Psoas muscle (tissue), 7 donors: ENCODE measurements at regions not wholly inside any gene's neighbourhood (a gene's known extent, or its start where the extent isn't known, plus 50 kb on each side); places are given as distances from the start of the nearest gene placed in this dataset.
A peak's percentile ranks its signal among the peaks of the same experiment; 100 is the strongest.

Source experiments
- ATAC-seq, 4 donors: fragments of 200-7000 bp; cut with Tn5 transposase; one replicate each; pipeline ENCODE4 v1.9.1; 2020; ENCODE audit warnings: moderate library complexity in 3 of 4, mild to moderate bottlenecking in 2 of 4
- DNase-seq, 2 donors: peaks; one replicate each; pipeline ENCODE4 v3.0.0-alpha.2; 2020
- H3K27ac ChIP-seq: fragments of 200-600 bp; one replicate; pipeline ENCODE4 v1.8.0; 2022
- H3K27me3 ChIP-seq, 3 donors: fragments of 200-600 bp in 1 of 3; one replicate each; pipeline versions ENCODE4 v1.6.1 to v1.8.0; 2013 to 2022; ENCODE audit warnings: low read length in 2 of 3, mild to moderate bottlenecking in 2 of 3, moderate library complexity in 1 of 3; ENCODE audit not compliant: insufficient read depth in 3 of 3
- H3K36me3 ChIP-seq, 2 donors: fragments of 200-600 bp in 1 of 2; one replicate each; pipeline versions ENCODE4 v1.6.1 to v1.8.0; 2013 to 2022; ENCODE audit warnings: low read depth in 1 of 2, mild to moderate bottlenecking in 1 of 2, moderate library complexity in 1 of 2; ENCODE audit not compliant: insufficient read depth in 1 of 2
- H3K4me1 ChIP-seq: fragments of 200-600 bp; one replicate; pipeline ENCODE4 v1.8.0; 2022
- H3K4me3 ChIP-seq: fragments of 200-600 bp; one replicate; pipeline ENCODE4 v1.8.0; 2022; ENCODE audit warnings: mild to moderate bottlenecking
- H3K9me3 ChIP-seq: fragments of 200-600 bp; one replicate; pipeline ENCODE4 v1.8.0; 2022
- WGBS, 3 donors: extraction: QIAGEN DNeasy Blood & Tissue Kit; methylation state at CpG; one replicate each; pipeline versions ENCODE4 v1.1.6 to v1.1.7; 2013; 5-methylcytosine and 5-hydroxymethylcytosine counted together
- intact Hi-C, 2 donors: fragments of 100-400 bp; cut with DNase I; formaldehyde crosslinking; loops; one replicate each; pipeline versions ENCODE4 v1.11.0 to v1.14.2; 2022
- TF ChIP-seq, protein P1 (sequence below): fragments of 200-600 bp; IDR thresholded peaks from one replicate; pipeline ENCODE4 v1.8.0; 2022; ENCODE audit warnings: antibody characterized with exemption
- donor health status: healthy with polysubstance abuse.
- donor health status: DM: no; HTN: no; CAD: no; lungs with moderate emphysema.
- donor health status: Bipolar disorder and iron deficiency.
- donor health status: healthy.
- donor health status: DM: yes; HTN: yes; CAD: no.
- donor health status: DM: no; HTN: no; CAD: no.
- donor health status: DM: yes; HTN: yes; CAD: no.

DNA sequence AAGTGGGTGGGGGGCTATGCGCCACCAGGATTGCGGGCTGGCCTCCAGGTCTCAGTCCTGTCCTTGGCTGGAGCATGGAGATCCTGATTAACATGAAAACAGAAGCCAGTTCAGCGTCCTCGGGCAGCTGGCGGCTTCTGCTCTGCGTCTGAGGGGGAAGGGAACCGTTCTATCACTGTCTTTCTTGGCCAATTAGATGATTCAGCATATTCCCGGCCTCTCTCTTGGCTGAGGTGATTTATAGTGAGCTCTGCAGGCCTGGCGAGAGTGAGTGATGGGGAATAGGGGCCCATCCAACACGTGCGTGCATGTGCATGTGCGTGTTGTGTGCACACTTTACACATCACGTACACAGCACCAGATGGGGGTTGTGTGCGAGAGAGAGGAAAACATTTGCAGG, 145.8 kb upstream of the ATP6AP2 start:
- WGBS, 3 donors: 17 to 28% (median 23%) methylated on average over 11 to 14 of the region's 14 CpGs
- DNase-seq (peak; percentile 20 to 59), ATAC-seq (peak; percentile 74 to 89 (median 80))
- TF ChIP-seq, protein P1, sequence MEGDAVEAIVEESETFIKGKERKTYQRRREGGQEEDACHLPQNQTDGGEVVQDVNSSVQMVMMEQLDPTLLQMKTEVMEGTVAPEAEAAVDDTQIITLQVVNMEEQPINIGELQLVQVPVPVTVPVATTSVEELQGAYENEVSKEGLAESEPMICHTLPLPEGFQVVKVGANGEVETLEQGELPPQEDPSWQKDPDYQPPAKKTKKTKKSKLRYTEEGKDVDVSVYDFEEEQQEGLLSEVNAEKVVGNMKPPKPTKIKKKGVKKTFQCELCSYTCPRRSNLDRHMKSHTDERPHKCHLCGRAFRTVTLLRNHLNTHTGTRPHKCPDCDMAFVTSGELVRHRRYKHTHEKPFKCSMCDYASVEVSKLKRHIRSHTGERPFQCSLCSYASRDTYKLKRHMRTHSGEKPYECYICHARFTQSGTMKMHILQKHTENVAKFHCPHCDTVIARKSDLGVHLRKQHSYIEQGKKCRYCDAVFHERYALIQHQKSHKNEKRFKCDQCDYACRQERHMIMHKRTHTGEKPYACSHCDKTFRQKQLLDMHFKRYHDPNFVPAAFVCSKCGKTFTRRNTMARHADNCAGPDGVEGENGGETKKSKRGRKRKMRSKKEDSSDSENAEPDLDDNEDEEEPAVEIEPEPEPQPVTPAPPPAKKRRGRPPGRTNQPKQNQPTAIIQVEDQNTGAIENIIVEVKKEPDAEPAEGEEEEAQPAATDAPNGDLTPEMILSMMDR: no peak
- Histone ChIP-seq H3K27ac (no peak overlapping the region), H3K27me3 (peaks cover 0 to 22% (median 0%) of the 10 kb centered on the region in 3 donors), H3K4me1 (no peaks in the 10 kb centered on the region), H3K36me3 (no peaks in the 10 kb centered on the region), H3K9me3 (no peaks in the 10 kb centered on the region), H3K4me3 (peak overlapping the region; percentile 23)
- intact Hi-C loops: no loop called here

DNA sequence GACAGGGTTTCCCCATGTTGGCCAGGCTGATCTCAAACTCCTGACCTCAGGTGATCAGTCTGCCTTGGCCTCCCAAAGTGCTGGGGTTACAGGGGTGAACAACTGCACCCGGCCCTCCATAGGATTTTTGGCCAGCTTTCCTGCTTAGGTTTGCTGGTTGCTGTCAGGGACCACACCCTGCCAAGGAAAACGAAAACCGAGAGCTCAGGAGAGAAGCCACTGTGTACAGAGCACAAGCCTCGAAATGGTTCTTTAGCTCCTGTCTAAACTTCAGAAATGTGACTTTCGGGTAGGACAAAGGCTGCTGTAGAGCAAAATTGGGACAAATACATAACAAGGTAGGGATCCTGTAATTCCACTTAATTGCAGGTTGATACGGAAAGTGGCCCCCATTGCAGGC, 146.3 kb upstream of the ATP6AP2 start:
- 46 to 66% (median 57%) methylated on average over 6 of the region's 6 CpGs for WGBS, 3 donors
- peak overlapping the region; percentile 23 for H3K4me3 ChIP-seq

DNA sequence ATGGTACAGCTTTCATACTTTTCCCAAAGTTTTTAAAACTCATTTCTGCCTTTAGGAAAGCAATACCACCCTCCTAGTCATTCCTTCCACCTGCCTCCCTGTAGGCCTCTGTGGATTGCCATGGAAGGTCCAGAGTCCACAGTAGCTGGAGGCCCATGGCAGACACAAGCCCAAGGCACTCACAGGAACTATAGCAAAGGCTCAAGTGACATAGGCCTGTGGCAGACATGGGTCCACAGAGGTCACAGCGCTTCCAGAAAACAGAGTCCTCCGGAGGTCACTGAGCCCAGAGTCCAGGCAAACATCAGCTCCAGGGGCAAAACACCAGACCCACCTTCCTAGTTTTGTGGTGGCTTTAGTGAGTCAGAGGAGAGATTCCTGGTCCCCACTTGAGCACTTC, 147.6 kb upstream of the ATP6AP2 start:
- no peak for DNase-seq
- ATAC-seq: no peak
- Histone ChIP-seq H3K27me3 (peaks cover 0 to 17% (median 0%) of the 10 kb centered on the region in 3 donors), H3K4me1 (no peaks in the 10 kb centered on the region), H3K9me3 (peaks cover 11% of the 10 kb centered on the region), H3K36me3 (no peaks in the 10 kb centered on the region), H3K4me3 (no peak overlapping the region), H3K27ac (no peak overlapping the region)
- TF ChIP-seq, protein P1: no peak
- WGBS, 3 donors: 91 to 98% (median 96%) methylated on average over 2 of the region's 2 CpGs
- intact Hi-C loops: no loop called here

More for the DNA sequence above, 146.3 kb upstream of the ATP6AP2 start:
- peak in 1 of 4 donors; percentile 41 for ATAC-seq
- intact Hi-C loops: no loop called here
- TF ChIP-seq, protein P1: no peak
- no peak for DNase-seq
- Histone ChIP-seq H3K36me3 (no peaks in the 10 kb centered on the region), H3K9me3 (no peaks in the 10 kb centered on the region), H3K27me3 (peaks cover 0 to 17% (median 0%) of the 10 kb centered on the region in 3 donors), H3K4me1 (no peaks in the 10 kb centered on the region), H3K27ac (no peak overlapping the region)

DNA sequence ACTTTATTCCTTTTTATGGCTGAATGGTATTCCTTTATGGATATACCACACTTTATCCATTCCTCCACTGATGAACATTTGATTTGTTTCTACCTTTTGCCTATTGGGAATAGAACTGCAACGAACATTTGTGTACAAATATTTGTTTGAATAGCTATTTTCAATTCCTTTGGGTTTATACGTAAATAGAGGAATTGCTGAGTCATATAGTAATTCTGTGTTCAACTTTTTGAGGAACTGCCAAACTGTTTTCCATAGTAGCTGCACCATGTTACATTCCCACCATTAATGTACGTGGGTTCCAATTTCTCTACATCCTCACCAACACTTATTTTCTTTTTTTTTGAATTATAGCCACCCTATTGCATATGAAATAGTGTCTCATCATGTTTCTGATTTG, 156.5 kb upstream of the ATP6AP2 start:
- peaks cover 0 to 7% (median 0%) of the 10 kb centered on the region in 3 donors for H3K27me3 ChIP-seq
- intact Hi-C loops: no loop called here
- 70 to 84% (median 77%) methylated on average over 3 of the region's 3 CpGs for WGBS, 3 donors
- H3K4me1 ChIP-seq: no peaks in the 10 kb centered on the region
- no peaks in the 10 kb centered on the region for H3K36me3 ChIP-seq
- peaks cover 16% of the 10 kb centered on the region for H3K9me3 ChIP-seq
- no peak for DNase-seq
- TF ChIP-seq, protein P1: no peak
- no peak overlapping the region for H3K27ac ChIP-seq
- no peak overlapping the region for H3K4me3 ChIP-seq
- ATAC-seq: no peak

DNA sequence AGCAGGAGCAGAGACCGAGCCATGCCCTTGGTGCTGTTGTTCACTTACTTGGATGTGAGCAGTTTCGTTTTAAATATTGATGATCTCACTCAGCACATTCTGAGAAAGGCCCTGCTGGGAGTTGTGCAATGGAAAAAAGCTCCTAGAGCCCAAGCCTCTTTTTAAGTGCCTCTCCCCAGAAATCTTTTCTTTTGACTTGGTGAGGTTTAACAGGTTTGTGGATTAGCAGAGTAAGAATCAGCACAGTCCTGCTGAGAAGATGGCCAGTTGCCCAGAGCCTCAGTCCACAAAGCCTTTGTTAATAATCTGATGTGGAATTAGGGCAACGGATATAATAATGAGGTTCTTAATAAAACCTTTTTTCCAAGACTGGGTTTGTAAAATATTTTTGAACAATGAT, 157.5 kb upstream of the ATP6AP2 start:
- no peaks in the 10 kb centered on the region for H3K4me1 ChIP-seq
- H3K27ac ChIP-seq: no peak overlapping the region
- H3K27me3 ChIP-seq: peaks cover 0 to 10% (median 0%) of the 10 kb centered on the region in 3 donors
- peaks cover 6% of the 10 kb centered on the region for H3K9me3 ChIP-seq
- 49 to 59% (median 54%) methylated on average over 3 of the region's 3 CpGs for WGBS, 3 donors
- no peaks in the 10 kb centered on the region for H3K36me3 ChIP-seq
- TF ChIP-seq, protein P1: no peak
- no peak for ATAC-seq
- H3K4me3 ChIP-seq: no peak overlapping the region
- no peak for DNase-seq
- intact Hi-C loops: no loop called here
